Activated CD4-positive, alpha-beta T cell treated with anti-CD3 and anti-CD28 coated beads, Interleukin-2, amount 10 ng/mL, durations not matched to agents 24 days and 14 days (primary cell): ENCODE measurements at regions not wholly inside any gene's neighbourhood (a gene's known extent, or its start where the extent isn't known, plus 50 kb on each side); places are given as distances from the start of the nearest gene placed in this dataset.

Experiments used
- DNase-seq: peaks from one replicate; pipeline ENCODE4 v3.0.0; 2022
- H3K27ac Mint-ChIP-seq: one replicate; pipeline ENCODE4 v1.8.0; 2022; ENCODE audit warnings: mild to moderate bottlenecking, mixed read lengths
- H3K27me3 Mint-ChIP-seq: one replicate; pipeline ENCODE4 v1.8.0; 2022; ENCODE audit warnings: mixed read lengths
- H3K36me3 Mint-ChIP-seq: one replicate; pipeline ENCODE4 v1.8.0; 2022; ENCODE audit warnings: low read depth, mild to moderate bottlenecking, mixed read lengths
- H3K4me1 Mint-ChIP-seq: one replicate; pipeline ENCODE4 v1.8.0; 2021; ENCODE audit warnings: mixed read lengths
- H3K4me3 Mint-ChIP-seq: one replicate; pipeline ENCODE4 v1.8.0; 2022; ENCODE audit warnings: mild to moderate bottlenecking, moderate library complexity, mixed read lengths
- H3K9me3 Mint-ChIP-seq: one replicate; pipeline ENCODE4 v1.8.0; 2021; ENCODE audit warnings: mixed read lengths
- intact Hi-C: fragments of 100-400 bp; cut with micrococcal nuclease; formaldehyde crosslinking; loops from one replicate; pipeline ENCODE4 v1.15.1; 2023

DNA sequence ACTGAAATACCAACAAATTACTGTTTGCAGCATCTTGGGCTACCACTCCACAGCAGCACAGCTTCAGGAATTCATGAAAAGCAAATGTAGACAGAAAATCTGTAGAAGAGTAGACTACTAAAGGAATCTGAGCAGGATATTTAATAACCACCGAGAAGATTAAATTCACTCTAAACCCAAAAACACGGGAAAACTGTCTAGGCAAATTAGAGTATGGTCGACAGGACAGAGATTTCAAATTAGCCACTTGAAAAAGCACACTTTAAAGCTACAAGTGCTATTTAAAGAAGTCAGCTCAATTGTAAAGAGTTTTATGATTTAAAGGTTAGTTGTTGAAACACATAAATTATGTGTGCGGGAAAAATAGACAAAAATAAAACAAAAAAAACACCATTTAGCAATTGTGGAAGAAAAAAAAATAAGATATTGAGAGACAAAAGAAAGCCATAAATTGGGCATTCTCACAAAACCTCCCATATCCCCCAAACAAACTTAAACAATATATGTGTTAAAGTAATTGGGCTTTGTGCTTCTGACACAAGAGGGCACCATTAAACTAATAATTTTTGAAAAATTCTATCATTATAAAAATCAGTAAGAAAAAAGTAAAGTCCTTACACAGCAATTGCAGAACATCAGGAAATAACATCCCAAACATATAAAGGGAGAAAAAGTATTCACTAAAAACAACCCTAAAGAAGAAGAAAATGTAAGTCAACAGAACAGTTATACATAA, 880.8 kb downstream of the TECRL start:
- Mint-ChIP-seq H3K36me3 (no peaks in the 10 kb centered on the region), H3K27me3 (no peaks in the 10 kb centered on the region), H3K27ac (no peak overlapping the region), H3K4me1 (no peaks in the 10 kb centered on the region), H3K4me3 (no peak overlapping the region), H3K9me3 (no peaks in the 10 kb centered on the region)
- no peak for DNase-seq
- intact Hi-C loops: no loop called here

DNA sequence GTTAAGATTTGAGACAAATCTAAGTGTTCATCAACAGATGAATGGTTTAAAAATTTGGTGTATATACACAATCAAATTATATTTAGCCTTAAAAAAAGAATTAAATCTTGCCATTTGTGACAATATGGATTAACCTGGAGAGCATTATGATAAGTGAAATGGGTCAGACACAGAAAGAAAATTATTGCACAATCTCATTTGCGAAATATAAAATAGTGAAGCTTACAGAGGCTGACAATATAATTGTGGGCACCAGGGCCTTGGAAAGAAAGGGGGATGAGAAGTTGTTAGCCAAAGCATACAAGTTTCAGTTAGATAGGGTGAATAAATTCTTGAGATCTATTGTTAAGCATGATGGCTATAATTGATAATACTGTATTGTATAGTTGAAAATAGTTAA, 883.0 kb downstream of the TECRL start:
- DNase-seq: no peak
- Mint-ChIP-seq H3K36me3 (no peaks in the 10 kb centered on the region), H3K4me1 (no peaks in the 10 kb centered on the region), H3K4me3 (no peak overlapping the region), H3K9me3 (peaks cover 4% of the 10 kb centered on the region), H3K27me3 (no peaks in the 10 kb centered on the region), H3K27ac (no peak overlapping the region)
- intact Hi-C loops: no loop called here

DNA sequence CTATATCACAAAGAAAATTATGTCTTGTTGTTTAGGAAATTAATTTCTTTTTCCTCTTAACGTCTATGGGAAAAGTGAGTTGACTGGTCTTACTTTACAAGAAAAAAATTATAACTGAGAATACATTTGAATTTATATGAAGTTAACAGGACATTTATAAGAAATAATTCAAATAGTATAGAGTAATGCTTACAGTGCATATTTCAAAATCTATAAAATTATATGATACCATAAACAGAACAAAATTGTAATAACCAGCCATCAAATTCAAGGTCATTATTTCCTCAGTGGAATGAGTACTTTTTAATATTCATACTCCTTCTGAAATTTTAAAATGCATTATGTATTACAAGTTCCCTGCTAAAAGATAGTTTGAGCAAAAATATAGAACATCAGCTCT, 884.5 kb downstream of the TECRL start:
- Mint-ChIP-seq H3K27me3 (no peaks in the 10 kb centered on the region), H3K4me3 (no peak overlapping the region), H3K27ac (no peak overlapping the region), H3K36me3 (no peaks in the 10 kb centered on the region), H3K9me3 (peaks cover 4% of the 10 kb centered on the region), H3K4me1 (no peaks in the 10 kb centered on the region)
- no peak for DNase-seq
- intact Hi-C loops: no loop called here

DNA sequence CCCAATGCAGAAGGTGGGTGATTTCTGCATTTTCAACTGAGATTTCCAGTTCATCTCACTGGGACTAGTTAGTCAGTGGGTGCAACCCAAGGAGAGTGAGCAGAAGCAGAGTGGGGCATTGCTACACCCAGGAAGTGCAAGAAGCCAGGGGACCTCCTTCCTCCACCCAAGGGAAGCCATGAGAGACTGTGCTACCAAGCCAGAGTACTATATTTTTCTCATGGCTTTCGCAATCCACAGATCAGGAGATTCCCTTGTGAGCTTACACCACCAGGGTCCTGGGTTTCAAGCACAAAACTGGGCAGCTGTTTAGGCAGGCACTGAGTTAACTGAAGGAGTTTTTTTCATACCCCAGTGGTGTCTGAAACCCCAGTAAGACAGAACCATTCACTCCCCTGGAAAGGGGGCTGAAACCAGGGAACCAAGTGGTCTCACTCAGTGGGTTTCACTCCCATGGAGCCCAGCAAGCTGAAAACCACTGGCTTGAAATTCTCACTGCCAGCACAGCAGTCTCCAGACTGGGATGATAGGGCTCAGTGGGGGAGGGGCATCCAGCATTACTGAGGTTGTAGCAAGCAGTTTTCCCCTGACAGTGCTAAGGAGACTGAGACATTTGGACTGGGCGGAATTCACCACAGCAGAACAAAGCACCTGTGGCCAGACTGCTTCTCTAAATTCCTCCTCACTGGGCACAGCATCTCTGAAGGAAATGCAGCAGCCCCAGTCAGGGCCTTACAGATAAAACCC, 903.4 kb downstream of the TECRL start:
- no peak for DNase-seq
- H3K9me3 Mint-ChIP-seq: no peaks in the 10 kb centered on the region
- no peaks in the 10 kb centered on the region for H3K27me3 Mint-ChIP-seq
- intact Hi-C loops: no loop called here
- H3K4me3 Mint-ChIP-seq: no peak overlapping the region
- H3K36me3 Mint-ChIP-seq: no peaks in the 10 kb centered on the region
- no peak overlapping the region for H3K27ac Mint-ChIP-seq
- no peaks in the 10 kb centered on the region for H3K4me1 Mint-ChIP-seq

DNA sequence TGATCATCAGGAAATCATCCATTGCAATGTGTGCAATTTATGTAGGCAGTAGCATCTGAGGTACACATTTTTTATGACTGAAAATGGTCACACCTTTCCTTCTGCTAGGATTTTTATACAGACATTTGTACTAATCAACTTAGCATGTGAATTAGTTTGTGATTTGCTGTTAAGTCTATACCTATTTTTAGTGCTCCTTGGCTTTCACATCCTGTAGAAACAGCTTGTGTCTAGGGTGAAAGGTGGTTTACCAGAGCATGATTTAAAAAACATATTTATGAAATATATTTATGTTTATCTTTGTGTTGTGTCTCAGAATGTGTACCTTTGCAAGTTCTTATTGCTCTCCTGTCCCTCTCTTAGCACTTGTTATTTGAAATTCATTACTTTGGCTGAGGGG, 916.0 kb downstream of the TECRL start:
- intact Hi-C loops: no loop called here
- Mint-ChIP-seq H3K4me1 (no peaks in the 10 kb centered on the region), H3K4me3 (no peak overlapping the region), H3K9me3 (peaks cover 3% of the 10 kb centered on the region), H3K27me3 (no peaks in the 10 kb centered on the region), H3K36me3 (no peaks in the 10 kb centered on the region), H3K27ac (no peak overlapping the region)
- no peak for DNase-seq

DNA sequence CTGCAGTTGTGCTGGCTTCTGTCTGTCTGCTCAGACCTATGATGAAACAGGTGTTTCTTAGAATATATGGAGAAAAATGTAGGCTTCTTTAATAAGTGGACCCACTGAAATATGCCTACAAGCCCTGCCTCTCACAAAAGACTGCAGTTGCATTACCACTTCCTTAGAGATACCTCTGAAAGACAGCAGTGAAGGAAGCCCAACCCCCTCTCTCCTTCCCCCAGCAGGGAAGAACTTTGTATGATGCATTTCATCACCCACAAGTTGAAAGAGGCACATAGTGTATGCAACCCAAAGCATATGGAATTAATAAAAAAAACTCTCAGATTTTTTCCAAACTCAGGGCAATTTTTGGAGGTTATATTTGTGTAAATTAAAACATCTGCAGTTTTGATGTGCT, 916.7 kb downstream of the TECRL start:
- intact Hi-C loops: no loop called here
- Mint-ChIP-seq H3K27me3 (no peaks in the 10 kb centered on the region), H3K4me3 (no peak overlapping the region), H3K27ac (no peak overlapping the region), H3K9me3 (peaks cover 3% of the 10 kb centered on the region), H3K36me3 (no peaks in the 10 kb centered on the region), H3K4me1 (no peaks in the 10 kb centered on the region)
- no peak for DNase-seq

DNA sequence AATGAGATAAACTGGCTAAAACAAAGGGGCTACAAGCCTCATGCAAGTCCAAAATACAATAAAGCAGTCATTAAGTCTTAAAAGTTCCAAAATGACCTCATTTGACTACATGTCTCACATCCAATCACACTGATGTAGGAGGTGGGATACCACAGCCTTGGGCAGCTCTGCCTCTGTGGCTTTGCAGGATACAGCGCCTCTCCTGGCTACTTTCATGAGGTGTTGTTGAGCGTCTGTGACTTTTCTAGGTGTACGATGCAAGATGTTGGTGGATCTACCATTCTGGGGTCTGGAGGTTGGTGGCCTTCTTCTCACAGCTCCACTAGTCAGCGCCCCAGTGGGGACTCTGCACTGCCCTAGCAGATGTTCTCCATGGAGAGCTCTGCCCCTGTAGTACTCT, 944.9 kb downstream of the TECRL start:
- Mint-ChIP-seq H3K9me3 (peaks cover 12% of the 10 kb centered on the region), H3K4me3 (no peak overlapping the region), H3K27me3 (no peaks in the 10 kb centered on the region), H3K36me3 (no peaks in the 10 kb centered on the region), H3K4me1 (no peaks in the 10 kb centered on the region), H3K27ac (no peak overlapping the region)
- DNase-seq: no peak
- intact Hi-C loops: no loop called here

DNA sequence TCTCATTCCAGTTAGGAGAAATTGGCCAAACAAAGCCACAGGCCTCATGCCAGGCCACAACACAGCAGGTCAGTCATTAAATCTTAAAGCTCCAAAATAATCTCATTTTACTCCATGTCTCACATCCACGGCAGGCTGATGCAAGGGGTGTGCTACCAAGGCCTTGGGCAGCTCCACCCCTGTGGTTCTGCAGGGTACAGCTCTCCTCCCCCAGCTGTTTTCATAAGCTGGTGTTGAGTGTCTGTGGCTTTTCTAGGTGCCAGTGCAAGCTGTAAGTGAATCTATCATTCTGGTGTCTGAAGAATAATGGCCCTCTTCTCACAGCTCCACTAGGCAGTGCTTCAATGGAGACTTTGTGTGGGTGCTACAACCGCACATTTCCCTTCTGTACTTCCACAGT, 949.2 kb downstream of the TECRL start:
- H3K27ac Mint-ChIP-seq: no peak overlapping the region
- no peaks in the 10 kb centered on the region for H3K36me3 Mint-ChIP-seq
- DNase-seq: no peak
- no peak overlapping the region for H3K4me3 Mint-ChIP-seq
- peaks cover 8% of the 10 kb centered on the region for H3K9me3 Mint-ChIP-seq
- no peaks in the 10 kb centered on the region for H3K4me1 Mint-ChIP-seq
- no peaks in the 10 kb centered on the region for H3K27me3 Mint-ChIP-seq
- intact Hi-C loops: no loop called here

DNA sequence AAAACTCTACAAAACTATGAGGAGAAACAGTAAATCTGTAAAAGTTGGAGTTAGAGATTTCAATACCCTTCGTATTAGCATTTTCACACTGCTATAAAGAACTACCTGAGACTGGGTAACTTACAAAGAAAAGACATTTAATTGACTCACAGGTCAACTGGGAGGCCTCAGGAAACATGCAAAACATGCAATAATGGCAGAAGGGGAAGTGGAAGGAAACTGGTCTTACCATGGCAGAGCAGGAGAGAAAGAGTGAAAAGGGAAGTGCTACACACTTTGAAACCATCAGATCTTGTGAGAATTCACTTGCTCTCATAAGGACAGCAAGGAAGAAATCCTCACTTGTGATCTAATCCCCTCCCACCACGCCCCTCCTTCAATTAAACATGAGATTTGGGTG, 949.9 kb downstream of the TECRL start:
- no peaks in the 10 kb centered on the region for H3K4me1 Mint-ChIP-seq
- no peaks in the 10 kb centered on the region for H3K27me3 Mint-ChIP-seq
- peaks cover 8% of the 10 kb centered on the region for H3K9me3 Mint-ChIP-seq
- intact Hi-C loops: no loop called here
- no peak overlapping the region for H3K27ac Mint-ChIP-seq
- no peak for DNase-seq
- no peak overlapping the region for H3K4me3 Mint-ChIP-seq
- H3K36me3 Mint-ChIP-seq: no peaks in the 10 kb centered on the region

DNA sequence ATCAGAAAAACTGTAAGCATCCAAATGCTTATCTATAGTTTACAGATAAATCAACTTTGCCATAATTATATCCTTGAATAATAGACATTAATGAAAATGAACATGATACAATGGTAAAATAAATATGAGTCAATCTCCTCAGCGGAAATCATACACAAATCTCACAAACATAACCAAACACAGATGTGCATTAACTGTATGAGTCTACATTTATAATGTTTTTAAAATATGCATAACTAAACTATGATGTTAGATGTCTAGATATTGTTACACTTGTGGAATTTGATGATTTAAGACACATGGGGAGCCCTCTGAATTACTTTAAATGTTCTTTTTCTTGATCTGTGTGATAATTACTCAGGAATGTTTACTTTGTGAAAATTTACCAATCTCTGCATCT, 951.2 kb downstream of the TECRL start:
- intact Hi-C loops: no loop called here
- H3K4me1 Mint-ChIP-seq: no peaks in the 10 kb centered on the region
- no peaks in the 10 kb centered on the region for H3K36me3 Mint-ChIP-seq
- no peak overlapping the region for H3K4me3 Mint-ChIP-seq
- DNase-seq: no peak
- peaks cover 8% of the 10 kb centered on the region for H3K9me3 Mint-ChIP-seq
- H3K27me3 Mint-ChIP-seq: no peaks in the 10 kb centered on the region
- H3K27ac Mint-ChIP-seq: no peak overlapping the region

DNA sequence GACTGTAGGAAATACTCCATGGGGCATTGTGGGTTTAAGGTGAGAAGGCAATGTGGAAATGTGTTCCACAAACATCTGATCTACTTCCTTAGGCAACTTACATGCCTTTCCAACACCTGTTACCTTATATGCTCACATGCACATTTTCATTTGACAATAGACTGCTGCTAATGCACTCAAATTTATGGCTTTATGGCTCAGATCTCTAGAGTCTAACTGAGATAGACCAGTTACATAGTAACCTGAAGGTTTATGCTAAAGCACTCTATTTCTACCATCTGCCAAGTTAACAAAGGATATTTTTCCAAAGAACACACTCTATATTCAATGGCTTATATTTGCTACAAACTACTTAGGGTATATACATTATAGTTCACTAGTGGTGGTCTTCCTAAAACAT, 969.0 kb downstream of the TECRL start:
- no peak overlapping the region for H3K4me3 Mint-ChIP-seq
- intact Hi-C loops: no loop called here
- peaks cover 5% of the 10 kb centered on the region for H3K9me3 Mint-ChIP-seq
- no peaks in the 10 kb centered on the region for H3K36me3 Mint-ChIP-seq
- H3K27me3 Mint-ChIP-seq: no peaks in the 10 kb centered on the region
- no peak for DNase-seq
- no peak overlapping the region for H3K27ac Mint-ChIP-seq
- no peaks in the 10 kb centered on the region for H3K4me1 Mint-ChIP-seq

DNA sequence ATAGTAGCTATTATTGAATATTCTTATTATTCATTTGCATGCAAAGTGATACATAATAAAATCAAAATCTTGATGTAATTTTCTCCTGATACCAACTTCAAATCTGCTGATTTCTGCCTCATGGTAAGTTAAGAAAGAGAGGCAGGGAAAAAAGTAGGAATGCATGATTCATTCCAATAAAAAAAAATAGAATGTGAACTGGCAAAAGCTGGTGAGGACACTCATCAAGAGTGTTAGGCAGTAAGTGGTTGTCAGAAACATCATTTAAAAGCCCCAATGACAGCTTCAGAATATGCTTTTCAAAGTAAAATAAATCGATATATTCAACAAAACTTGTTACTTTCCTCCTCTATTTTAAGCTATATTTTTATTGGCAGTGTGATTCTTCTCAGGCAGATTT, 979.1 kb downstream of the TECRL start:
- Mint-ChIP-seq H3K27ac (no peak overlapping the region), H3K27me3 (no peaks in the 10 kb centered on the region), H3K4me1 (no peaks in the 10 kb centered on the region), H3K9me3 (peaks cover 2% of the 10 kb centered on the region), H3K36me3 (no peaks in the 10 kb centered on the region), H3K4me3 (no peak overlapping the region)
- intact Hi-C loops: no loop called here
- no peak for DNase-seq

DNA sequence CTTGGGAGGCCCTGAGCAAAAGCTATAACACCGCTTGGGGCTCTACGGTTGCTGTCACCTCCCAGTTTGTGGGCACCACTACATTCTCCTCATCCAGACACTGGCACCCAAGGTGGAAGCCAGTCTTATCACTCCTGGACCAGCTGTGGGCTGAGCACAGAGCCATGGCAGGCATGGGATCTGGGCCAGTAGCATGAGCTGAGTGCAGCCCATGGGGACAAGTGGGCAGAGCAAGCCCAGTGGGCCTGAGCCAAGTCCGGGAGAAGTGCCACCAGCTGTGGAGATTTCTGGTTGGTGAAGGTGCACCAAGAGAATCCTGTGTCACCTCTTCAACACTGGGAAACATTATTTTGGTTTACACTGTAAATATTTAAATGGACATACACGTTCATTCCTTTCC, 1013.0 kb downstream of the TECRL start:
- H3K4me1 Mint-ChIP-seq: no peaks in the 10 kb centered on the region
- H3K36me3 Mint-ChIP-seq: no peaks in the 10 kb centered on the region
- H3K4me3 Mint-ChIP-seq: no peak overlapping the region
- H3K9me3 Mint-ChIP-seq: no peaks in the 10 kb centered on the region
- no peak for DNase-seq
- no peak overlapping the region for H3K27ac Mint-ChIP-seq
- intact Hi-C loops: no loop called here
- no peaks in the 10 kb centered on the region for H3K27me3 Mint-ChIP-seq

DNA sequence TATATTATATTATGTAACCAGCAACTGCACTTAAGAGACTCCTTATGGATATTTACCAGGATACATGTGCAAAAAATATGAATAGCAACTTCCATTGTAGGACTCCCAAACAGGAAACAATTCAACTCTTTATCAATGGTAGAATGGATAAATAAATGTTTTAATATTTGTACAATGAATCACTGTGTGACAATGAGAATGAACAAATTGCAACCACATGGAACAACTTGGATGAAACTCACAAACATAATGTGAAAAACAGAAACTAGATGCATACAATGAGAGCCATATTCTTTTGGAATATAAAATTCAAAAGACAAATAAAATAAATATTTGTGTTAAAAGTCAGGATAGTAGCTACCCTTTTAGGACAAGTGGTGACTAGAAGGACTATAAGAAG, 1015.7 kb downstream of the TECRL start:
- H3K27ac Mint-ChIP-seq: no peak overlapping the region
- H3K4me1 Mint-ChIP-seq: no peaks in the 10 kb centered on the region
- H3K4me3 Mint-ChIP-seq: no peak overlapping the region
- intact Hi-C loops: no loop called here
- H3K9me3 Mint-ChIP-seq: no peaks in the 10 kb centered on the region
- no peaks in the 10 kb centered on the region for H3K36me3 Mint-ChIP-seq
- no peaks in the 10 kb centered on the region for H3K27me3 Mint-ChIP-seq
- DNase-seq: no peak
